Activated CD8-positive, alpha-beta memory T cell treated with anti-CD3 and anti-CD28 coated beads for 1 hour (primary cell): ENCODE measurements at regions not wholly inside any gene's neighbourhood (a gene's known extent, or its start where the extent isn't known, plus 50 kb on each side); places are given as distances from the start of the nearest gene placed in this dataset.
"Not testable (repeated sequence)": the region's sequence is repeated elsewhere in the genome, so short reads cannot be mapped to it uniquely, and the experiment has no call there.

Source experiments
- DNase-seq, 2 donors: peaks; one replicate each; pipeline ENCODE4 v3.0.0-alpha.2; 2020; ENCODE audit warnings: low read depth in 1 of 2; ENCODE audit errors: extremely low read depth in 1 of 2

DNA sequence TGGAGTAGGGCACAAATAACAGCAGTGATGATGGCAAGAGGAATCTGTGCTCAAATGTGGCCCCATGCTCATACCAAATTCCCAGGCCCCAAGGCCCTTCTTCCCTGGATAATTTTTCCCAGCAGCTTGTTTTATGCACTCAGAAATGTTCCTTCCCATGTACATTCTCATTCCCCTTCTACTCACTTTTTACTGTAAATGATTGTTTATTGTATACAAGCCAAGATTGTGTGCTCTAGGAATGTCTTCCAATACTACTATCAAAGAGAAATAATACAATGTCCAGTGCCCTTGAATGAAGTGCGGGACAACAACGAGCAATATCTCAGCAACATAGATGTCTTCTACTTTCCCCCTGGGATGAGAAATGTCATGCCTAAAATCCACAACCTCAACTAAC, 201.6 kb downstream of the ICOS start:
- no peak for DNase-seq

DNA sequence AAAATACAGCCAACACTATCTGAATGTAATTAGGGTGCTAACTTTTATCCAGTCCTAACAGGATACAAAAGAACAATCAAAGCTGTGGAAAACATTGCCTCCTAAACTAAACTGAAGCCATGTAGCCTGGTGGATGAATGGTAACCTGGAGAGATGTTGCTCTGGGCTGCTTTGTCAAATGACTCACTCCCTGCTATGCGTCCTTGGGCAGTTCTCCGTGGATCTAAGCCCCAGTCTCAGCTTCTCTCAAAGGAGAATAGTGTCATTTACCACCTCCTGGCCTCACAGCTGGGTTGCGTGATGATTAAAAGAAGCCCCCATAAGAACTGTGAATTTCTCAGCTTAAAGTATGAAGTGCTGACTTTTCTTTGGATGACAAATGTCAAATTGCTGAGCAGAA, 203.7 kb downstream of the ICOS start:
- DNase-seq = no peak

DNA sequence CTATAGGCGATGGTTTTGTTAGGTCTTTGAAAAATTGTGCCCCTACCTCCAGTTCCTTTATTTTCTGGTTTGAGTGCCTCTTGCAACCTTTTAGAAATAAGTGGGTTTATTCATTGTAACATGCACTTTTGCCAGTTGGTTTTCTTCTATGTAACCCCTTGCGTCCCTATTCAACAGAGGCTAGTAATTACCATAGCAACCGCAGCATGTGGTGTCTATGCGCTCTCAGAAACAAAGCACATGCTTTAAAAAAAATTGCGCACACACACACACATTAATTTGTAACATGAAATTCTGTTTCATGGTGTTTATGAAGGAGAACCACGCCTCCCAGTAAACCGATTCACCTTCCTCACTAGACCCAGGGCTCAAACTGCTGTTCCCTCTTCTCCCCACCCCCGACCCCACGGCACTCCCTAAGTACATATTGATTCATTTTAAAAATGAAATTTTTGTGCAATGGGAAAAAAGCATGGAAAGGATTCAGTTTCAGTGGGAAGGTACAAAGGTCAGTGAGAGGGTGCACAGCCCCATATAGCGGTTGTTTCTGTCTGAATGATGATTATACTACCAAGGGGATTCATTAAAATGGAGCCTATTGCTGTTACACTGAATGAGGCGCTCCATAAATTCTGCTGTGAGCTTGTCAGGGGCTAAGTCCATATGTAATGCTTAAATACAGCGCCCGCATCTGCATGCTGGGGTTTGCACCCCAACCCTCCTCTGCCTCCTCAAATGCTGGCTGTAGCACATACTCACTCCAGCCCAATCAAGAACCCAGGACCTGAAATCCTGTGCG, 206.9 kb downstream of the ICOS start:
- DNase-seq = no peak

- DNase-seq = no peak
Measured at GRCh38 chr2:204144492-204144891, 207.9 kb downstream of the ICOS start.

DNA sequence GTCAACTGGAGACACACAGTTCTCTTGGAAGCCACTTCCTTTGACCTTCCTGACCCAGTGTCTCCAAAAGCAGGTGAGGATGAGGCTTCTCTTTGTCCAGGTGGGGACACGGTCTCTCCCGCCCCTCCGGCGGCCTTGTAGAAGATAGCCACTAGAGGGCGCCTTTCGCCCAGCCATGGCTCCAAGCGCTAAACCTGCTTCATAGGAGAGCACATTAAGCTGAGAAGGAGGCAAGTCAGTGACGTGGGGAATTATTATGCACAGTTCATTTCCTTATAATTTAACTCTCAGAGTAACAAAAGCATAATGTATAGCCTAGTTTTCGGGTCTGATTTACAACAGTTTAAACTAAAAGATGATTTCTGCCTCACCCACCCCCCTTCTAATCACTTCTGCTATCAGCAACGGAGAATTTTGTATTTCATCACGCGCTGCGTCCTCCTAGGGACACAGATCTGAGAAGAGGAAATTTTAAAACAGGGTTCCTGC, 208.7 kb downstream of the ICOS start:
- DNase-seq = peak; percentile 38 to 59

DNA sequence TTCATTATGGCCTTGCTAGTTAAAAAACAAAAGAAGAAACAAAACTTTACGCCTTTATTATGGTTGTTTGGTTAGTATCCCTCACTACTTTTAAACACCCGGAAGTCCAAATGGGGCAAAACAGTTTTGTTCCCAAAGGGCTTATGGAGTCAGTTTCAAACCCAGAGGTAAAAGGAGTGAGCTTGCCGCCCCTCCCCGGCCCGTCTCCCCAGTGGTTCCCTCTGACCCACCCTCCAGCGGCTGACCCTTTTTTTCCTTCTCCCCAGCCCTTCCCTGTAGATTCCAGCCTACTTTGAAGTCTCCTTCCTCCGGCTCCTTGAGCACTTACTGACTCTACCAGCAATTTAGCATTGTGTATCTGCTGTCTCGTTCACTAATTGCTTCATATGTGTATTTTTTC, 209.2 kb downstream of the ICOS start:
- no peak for DNase-seq

DNA sequence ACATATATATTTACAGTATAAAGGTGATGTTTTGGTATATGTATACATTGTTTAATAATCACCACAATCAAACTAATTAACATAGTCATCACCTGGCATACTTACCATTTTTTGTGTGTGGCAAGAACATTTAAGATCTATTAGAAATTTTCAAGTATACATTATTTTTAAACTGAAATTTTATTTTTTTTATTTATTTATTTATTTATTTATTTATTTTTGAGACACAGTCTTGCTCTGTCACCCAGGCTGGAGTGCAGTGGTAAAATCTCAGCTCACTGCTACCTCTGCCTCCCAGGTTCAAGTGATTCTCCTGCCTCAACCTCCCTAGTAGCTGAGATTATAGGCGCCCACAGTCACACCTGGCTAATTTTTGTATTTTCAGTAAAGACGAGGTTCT, 210.5 kb downstream of the ICOS start:
- DNase-seq = not testable (repeated sequence)

- DNase-seq = no peak
Measured at GRCh38 chr2:204150721-204151120, 214.2 kb downstream of the ICOS start.

DNA sequence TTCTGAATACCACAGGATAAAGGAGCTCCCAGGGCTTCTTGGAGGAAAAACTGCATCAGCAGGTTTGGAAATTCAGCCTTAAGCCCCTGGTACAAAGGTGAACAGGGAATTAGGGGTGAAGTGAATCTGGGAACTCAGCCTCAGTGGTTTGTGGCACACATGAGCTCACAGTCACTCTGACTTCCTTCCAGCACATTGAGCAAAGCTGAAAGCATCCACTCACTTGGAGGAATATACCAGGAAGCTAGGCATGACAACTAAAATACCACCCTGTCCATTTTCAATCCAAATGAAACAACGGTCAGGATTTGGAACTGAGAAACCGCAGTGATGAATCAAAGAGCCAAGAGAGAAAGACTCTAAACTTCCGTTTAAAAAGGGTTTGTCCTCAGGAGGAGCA, 216.1 kb downstream of the ICOS start:
- DNase-seq = no peak

DNA sequence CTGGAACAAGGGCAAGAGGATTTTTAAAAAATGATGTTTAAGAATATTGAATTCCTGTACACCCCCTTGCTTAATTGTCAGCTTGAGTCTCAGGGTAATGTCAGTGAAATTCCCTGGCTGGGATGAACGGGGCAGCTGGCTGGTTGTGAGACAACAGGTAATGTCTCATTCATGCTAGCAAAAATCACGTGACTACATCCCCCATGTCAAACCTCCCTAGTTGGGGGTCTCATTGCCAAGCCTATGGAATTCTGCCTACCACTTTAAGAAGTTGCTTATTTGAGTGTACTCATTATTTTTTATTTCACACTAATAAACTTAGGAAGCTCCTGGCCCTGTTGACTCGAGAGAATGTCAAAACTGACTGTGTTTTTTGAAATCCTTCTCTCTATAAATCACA, 218.3 kb downstream of the ICOS start:
- DNase-seq = no peak

DNA sequence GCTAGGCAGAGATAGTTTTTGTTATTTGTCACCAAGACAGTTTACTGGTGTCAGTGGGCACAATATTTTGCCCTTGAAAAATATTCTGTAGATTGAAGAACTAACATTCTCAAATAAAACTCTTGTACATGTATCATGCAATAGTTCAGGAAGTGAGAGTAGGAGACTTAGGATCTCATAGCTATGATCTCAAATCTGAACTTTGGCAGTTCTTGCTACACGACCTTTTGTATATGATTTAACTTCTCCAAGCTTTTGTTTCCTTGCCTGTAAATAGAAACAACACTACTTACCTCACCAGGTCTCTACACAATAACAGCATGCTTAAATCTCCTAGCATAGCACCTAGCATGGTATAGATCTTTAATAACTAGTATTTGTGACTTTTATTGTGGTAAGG, 219.9 kb downstream of the ICOS start:
- DNase-seq = no peak

- no peak for DNase-seq
Measured at GRCh38 chr2:204157684-204158083, 221.1 kb downstream of the ICOS start.

DNA sequence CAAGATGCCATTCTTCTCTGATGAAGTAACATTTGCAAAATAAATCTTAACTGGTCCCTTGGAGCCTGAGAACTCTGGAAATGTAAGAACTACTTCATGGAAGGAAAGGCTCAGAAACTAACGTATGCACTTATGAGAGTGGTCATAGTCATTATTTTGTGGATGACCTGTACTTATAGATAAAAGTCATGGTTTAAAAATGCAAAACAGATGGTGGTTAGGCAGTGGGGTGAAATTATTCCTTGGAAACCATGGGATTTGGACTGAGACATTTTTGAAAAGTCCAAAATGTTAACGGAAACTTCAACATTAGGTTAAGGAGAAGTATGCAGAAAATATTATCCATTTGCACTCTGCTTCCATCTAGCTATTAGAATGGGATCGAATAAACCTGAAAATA, 223.0 kb downstream of the ICOS start:
- no peak for DNase-seq

DNA sequence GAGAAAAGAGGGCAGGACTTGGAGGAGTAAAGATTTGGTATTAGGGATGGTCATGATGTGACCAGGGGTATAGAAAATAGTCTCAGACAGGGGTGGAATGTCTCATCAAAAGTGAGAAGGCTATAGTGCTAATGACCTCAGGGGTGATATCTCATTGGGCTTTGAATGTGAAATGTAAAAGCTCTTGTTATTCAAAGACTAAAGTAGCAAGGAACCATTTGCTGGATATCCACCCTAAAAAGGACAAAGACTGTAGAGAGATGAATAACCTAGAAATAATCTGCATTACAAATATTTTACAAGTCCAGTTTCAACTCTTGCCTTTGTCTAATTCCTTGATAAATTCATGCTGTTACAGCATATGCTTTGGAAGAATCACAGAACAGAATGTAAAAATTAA, 224.4 kb downstream of the ICOS start:
- DNase-seq = no peak

DNA sequence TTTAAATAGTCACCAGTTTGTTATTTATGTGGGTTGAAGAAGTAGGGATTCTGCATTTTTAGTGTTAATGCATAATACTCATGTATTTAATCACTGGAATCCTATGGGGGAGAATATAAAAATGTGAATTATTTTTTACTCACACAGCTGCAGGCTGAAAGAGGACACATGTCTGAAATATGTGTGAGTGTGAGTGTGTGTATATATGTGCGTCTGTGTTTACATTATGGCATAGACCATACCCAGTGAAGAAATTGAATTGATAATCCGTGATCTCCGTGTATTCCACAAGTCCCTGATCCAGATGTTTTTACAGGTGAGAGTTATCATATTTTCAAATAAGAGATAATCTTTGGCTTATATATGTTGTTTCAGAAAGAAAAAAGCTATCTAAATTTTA, 225.3 kb downstream of the ICOS start:
- no peak for DNase-seq

DNA sequence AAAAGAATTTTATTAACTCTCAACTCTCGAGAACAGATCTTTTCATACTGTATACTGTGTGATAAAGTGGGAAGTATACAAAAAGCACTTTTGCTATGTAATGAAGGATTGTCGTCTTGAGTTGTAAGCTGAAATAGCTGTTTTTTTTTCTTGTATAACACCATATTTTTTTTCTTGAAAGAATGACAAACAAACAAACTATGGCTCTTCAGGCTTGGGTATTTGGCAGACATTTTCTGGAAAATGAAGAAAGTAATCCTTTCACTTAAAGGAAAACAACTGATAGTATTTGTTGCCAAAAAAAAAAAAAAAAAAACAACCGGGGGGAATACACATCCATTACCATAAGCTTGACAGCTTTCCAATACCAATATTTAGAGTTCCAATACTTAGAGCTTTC, 230.4 kb downstream of the ICOS start:
- no peak for DNase-seq

DNA sequence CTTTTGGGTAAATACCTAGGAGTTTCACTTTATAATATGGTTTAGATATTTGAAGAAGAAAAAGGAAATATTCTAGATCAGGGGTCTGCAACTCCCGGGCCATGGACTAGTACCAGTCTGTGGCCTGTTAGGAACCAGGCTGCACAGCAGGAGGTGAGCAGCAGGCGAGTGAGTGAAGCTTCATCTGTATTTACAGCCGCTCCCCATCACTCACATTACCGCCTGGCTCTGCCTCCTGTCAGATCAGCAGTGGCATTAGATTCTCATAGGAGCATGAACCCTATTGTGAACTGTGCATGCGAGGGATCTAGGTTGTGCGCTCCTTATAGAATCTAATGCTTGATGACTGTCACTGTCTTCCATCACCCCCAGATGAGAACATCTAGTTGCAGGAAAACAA, 231.1 kb downstream of the ICOS start:
- not testable (repeated sequence) for DNase-seq

DNA sequence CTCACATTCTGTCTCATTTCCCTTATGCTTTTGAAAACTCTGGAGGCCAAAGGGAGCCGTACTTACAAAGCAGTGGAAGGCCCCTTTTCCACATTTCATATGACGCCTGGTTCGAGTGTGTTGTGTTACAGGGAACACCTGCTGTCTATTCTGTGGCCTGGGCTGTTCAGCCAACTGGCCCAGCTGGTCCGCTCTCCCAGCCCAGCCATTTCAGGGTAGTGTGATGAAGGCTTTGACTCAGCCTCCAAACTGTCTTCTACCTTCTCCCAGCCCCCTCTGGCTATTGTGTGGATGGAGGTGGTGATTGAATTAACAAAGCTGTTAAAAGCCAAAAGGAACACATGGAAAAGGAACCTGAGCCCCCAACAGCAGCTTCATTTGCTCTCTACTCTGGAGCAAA, 233.8 kb downstream of the ICOS start:
- DNase-seq = no peak

DNA sequence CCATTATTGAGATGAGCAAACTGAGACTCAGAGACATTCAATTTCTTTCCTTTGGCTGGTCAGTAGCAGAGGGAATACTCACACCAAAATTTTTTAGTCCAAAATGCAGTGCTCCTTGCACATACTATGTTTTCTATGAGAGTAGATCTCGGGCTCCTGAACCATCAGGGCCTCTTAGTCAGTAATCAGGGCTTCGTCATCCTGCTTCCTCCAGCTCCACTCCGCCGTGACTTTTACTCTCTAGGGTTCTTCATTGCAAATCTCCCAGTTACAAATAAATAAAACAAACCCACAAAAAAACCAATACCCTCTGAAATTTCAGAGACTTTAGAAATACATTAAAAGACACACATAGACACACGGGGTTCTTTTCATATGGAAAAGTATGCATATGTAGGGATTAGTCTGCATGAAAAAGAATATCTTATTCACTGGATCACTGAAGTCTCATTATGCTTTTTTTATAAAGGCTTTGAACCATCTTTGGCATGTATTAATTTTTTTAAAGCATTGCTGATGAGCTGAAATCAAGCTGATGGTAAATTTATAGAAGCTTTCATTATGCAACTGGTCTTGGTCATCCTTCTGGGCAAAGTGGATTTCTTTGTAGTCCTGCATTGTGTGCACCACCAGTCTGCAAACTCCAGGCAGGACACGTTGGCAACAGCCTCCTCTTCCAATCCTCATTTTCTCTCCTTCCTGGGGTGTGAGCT, 235.0 kb downstream of the ICOS start:
- no peak for DNase-seq

GRCh38 chr2:204172145-204172600, 235.6 kb downstream of the ICOS start:
- DNase-seq = no peak

- DNase-seq = no peak
Measured at GRCh38 chr2:204174034-204174433, 237.5 kb downstream of the ICOS start.

DNA sequence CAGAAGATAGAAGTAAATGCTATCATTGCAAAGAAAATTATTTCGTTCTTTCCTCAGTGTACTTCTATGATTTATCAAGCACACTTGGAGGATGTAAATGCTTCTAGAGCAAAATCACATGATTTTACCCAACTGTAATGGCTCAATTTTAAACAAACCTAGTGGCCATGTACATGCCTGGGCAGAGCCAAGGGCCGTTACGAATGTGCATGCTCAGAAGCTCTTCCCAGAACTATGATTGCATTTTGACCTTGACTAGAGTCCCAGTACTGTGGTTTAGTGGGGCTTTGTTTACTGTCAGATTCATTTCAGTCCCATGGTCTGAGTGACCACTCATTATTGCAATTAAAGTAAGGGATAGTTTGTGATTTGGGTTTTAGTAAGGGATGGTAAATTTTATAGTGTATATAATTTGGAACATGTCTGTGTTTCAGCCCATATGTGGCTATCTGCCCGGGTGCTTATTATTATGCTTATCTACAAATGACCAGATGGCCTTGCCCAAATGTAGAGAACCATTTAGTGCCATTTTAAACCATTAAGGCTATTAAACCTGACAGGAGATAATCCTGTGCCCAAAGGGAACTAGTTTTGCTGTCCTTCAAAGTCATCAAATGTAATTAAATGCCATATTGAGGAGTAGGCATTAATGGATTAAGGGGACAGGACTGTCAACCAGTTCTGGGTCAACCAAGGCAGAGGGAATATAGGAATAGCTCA, 239.1 kb downstream of the ICOS start:
- no peak for DNase-seq
